NCI-H146 (cell line): ENCODE measurements at regions not wholly inside any gene's neighbourhood (a gene's known extent, or its start where the extent isn't known, plus 50 kb on each side); places are given as distances from the start of the nearest gene placed in this dataset.
"Not testable (repeated sequence)": the region's sequence is repeated elsewhere in the genome, so short reads cannot be mapped to it uniquely, and the experiment has no call there.

Source experiments
- DNase-seq: peaks from one replicate; lab custom pipeline; 2025; lab: John Stamatoyannopoulos, UW

DNA sequence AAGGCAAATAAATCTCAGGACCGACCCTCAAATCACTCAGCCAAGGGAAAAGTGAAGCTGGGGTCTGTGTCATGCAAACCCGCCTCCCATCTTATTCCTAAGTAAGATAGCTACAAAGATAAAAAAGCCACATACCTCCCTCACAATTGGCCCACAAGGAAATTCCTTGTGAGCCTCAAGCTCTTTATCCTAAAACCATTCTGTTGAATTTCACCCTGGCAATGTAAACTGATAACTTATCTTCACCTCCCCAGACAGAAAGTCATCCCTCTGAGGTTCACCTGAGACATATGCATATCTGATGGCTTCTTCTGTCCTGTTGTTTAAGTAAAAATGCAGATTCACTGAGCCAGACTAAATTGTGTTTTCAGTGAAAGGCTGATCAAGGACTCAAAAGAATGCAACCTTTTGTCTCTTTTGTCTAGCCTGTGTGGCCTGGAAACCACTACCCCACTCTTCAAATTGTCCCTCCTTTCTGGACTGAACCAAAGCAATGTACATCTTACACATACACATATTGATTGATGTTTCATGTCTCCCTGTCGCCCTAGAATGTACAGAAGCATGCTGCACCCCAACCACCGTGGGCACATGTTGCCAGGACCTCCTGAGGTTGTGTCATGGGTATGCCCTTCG is 91.3 kb downstream of the MFAP3L start:
- DNase-seq = no peak

DNA sequence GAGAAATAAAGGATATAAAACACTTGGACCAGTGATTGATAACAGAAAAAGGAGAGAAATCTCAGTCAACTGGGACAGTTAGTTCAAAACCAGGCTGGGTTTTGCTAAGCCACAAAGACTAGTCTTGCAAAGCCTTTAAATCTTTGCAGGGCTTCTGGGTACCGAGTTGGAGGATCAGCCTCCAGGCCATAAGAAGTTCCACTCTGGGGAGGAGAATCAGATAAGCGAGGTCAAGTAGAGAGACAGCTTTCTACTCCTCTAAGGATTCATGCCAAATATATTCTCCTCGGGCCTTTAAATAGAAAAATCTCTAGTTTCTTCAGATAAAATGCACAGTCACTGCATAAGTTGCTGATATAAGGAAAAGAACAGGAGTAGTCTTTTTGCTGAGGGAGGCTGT is 92.7 kb downstream of the MFAP3L start:
- no peak for DNase-seq

DNA sequence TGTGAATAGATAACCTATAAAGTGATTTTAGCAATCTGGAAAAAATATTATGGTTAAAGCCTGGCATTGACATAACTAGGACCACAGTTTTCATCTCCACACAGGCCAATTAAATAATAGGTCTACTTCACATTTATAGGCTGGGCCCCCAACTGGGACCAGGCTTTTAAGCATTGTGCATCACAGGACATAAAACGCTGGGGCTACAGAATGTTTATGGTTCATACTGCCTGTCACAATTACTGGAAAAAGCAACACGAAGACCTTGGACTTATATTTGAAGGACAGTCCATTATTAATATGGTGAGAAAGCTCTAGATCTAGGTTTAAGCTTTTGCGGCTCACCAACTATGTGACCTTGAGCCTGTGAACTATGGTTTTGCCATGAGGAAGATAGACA is 94.2 kb downstream of the MFAP3L start:
- DNase-seq = no peak

DNA sequence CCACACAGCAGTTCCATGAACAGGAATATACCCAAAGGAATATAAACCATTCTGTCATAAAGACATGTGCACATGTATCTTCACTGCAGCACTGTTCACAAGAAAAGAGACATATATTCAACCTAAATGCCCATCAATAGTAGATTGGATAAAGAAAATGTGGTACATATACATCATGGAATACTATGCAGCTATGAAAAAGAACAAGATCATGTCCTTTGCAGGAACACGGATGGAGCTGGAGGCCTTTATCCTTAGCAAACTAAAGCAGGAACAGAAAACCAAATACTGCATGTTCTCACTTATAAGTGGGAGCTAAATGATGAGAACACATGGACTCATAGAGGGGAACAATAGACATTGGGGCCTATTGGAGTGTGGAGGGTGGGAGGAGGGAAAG is 95.4 kb downstream of the MFAP3L start:
- DNase-seq = not testable (repeated sequence)

DNA sequence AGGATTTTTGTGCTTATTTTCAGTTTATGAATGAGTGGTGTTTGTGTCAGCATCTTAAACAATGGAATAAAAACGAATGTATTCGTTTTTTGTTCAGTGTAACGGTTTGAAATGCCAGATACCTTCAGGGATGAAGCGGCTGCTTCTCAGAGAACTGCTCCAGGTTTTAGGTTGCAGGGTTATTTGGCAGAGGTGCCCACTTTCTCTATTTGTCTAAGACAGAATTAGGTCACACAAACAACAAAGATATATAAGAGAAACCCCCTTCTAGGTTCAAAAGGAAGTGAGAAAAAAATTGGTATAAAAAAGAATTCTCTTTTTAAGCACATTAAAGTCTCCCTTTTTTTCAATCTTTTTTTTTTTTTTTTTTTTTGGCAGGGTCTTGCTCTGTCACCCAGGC is 98.9 kb downstream of the MFAP3L start:
- no peak for DNase-seq

DNA sequence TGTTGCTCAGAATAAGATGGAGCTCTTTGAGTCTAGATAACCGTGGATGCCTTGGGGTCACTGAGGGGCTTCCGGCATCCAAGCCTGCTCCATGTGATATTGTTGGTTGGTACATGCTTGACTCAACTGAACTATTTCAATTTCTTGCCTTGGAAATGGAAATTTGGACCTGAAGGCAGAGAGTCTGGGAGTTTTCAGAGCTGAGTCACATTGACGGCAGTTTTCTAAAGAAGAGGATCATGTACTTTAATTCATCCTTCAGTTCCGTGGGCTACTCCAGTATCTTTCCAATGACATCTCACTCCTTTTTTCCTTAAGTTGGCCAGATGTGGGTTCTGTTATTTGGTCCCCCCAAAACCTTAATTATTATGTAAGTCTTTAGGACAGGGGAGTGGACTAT is 100.5 kb downstream of the MFAP3L start:
- no peak for DNase-seq

DNA sequence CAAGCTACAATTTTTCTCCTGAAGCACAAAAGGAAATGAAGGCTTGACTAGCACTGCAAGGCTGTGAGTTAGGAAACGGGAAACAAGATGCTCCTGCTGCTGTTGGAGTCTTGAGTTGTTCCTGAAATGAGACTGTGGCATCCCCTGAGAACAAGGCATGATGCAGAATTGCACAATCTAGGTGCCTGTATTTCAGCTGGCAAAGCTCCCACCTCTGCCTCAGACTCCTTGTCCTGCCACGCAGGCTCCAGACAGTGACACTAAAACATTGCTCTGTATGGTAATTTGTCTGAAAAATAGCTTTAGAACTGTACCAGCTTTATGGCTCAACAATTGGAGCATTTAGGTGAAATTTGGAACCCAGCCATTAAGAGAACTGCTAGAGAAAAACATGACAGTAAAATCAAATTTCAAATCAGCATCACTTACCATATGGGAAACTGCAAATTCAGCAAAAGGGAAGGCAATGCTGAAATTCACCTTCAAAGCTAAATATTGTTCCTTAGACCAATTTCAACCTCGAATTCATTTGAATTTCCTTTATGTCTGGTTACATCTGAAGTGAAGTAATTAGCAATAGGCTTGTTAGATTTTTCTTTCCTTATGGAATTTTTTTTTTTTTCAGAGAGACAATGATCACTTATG is 103.4 kb downstream of the MFAP3L start:
- DNase-seq = no peak

DNA sequence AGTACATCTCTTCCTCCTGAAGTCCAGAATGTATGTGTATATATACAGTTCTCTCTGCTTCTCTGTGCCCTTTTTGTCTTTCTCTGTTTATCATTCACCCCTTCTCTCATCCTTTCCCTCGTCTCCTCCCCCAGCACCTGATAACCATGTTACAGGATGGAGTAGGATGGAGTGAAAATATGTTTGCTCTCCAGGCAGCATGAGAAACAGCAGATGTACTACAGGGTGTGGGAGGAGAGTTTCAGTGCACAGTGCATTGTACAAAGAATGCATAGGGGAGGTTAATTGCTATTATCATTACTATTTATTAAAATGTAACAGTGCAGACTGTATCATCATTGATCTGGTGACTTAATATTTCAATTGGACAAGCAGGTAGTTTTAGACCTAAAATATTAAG is 104.5 kb downstream of the MFAP3L start:
- no peak for DNase-seq

DNA sequence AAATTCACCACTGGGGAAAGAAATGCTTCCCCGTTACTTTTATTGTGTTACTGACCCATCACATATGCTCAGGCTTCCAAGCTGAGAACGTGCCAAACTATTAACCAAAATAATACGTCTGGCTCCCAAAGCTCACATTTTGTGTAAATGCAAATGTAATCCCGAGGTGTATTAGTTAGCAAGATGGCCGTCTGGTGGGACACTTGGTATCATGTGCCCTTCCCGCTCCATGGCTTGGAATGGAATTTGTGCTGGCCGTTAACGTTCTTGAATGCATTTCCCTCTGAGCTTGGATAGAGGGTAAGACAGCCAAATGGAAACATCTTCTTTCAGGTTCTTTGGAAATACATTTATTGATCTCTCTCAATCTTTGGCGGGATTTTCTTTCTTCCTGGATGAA is 105.0 kb downstream of the MFAP3L start:
- no peak for DNase-seq

DNA sequence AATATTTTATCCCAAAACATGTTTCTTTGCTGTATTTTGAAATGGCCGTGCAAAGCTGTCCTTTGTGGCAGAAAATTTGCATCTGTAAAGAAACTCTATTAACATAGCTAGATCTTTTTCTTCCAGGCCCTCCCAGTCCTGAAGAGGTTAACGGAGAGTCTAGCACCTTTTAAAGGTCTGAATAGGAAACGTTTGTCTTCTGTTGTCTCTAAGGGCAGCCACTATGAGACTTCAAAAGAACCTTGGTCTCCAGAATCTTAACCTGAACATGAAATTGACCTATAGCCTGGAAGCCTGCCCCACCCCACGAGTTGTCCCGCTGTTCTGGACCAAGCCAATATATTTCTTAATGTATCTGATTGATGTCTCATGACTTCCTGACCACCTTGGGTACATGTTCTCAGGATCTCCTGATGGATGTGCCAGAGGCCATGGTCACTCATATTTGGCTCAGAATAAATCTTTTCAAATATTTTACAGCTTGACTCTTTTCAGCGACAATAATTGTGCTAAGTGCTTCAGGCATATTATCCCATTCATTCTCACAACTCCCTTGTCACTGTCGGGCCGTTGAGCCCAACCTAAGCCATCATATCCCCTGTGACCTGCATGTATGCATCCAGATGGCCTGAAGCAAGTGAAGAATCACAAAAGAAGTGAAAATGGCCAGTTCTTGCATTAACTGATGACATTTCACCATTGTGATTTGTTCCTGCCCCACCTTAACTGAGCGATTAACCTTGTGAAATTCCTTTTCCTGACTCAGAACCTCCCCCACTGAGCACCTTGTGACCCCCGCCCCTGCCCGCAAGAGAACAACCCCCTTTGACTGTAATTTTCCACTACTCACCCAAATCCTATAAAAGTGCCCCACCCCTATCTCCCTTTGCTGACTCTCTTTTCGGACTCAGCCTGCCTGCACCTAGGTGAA is 106.7 kb downstream of the MFAP3L start:
- DNase-seq = not testable (repeated sequence)

DNA sequence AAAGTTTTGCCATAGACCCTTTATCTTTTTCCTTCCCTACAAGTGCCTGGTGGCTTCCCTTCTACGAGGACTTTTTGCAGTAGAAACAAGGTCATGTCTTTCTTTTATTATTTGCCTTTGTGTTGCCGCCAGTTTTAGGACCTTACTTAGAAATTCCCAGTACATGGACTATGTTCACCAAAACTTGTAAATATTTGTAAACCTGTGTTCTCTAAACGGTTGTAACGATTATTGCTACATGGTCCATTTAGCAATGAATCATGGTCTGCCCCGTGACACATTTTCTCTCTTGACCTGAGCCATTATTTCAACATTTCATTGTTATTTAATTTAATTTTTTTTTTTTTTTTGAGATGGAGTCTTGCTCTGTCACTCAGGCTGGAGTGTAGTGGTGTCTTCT is 110.7 kb downstream of the MFAP3L start:
- DNase-seq = no peak

DNA sequence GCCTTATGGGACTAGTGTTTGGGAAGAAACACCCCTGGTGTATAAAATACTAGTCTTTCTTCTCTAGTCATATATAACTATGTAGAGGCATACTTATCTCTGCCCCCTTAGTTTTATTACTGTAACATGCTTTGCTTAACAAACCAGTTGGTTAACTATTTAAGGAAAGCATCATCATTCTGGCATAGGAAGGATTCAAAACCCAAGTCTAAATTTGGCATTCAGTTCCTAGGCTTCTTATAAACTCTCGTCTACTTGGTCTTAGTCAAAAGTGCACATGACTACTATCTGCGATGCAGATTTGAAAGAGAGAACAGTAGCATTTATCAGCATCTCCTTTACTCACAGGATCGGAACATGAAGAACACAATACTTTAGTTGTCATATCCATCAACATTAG is 111.3 kb downstream of the MFAP3L start:
- DNase-seq = no peak

DNA sequence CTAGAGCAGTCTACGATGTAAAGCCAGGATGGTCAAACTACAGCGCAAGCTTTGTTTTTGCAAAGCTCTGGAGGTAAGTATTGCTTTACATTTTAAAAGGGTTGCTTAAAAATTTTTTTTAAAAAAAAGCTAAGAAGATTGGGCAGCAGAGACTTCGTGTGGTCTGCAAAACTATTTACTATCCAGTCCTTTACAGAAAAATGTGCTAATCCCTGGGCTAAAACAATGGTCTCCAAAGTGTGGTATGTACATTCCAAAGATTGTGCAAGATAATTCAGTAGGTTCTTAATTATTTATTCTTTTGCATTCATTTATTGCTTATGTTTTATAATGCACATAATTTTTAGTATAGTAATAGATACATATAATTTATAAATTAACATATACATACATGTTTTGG is 113.2 kb downstream of the MFAP3L start:
- DNase-seq = no peak

DNA sequence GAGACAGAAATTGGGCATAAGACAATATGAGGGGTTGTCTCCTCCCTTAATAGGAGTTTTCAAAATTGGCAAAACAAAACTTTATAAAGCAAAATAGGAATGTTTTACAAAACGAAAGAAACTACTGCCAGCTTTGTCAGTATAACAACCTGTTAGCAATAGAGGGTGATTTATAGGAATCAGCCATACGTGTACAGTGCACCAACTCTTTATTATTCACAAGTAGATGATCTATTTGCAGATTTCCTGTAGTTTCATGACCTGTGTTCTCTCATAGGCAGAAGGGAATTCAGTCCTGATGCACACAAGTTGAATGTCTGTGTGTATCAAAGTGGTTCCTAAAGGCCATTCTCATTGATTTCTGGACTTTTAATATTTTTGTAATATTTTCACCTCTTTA is 116.3 kb downstream of the MFAP3L start:
- no peak for DNase-seq

DNA sequence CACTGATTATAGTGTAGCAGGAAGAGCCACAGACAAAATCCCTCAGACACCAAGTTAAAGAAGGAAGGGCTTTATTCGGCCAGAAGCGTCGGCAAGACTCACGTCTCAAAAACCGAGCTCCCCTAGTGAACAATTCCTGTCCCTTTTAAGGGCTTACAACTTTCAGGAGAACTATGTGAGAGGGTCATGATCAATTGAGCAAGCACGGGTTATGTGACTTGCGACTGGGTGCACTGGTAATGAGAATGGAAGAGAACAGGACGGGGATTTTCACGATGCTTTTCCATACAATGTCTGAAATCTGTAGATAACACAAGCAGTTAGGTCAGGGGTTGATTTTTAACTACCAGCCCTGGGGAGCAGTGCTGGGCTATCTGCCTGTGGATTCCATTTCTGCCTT is 116.7 kb downstream of the MFAP3L start:
- no peak for DNase-seq

DNA sequence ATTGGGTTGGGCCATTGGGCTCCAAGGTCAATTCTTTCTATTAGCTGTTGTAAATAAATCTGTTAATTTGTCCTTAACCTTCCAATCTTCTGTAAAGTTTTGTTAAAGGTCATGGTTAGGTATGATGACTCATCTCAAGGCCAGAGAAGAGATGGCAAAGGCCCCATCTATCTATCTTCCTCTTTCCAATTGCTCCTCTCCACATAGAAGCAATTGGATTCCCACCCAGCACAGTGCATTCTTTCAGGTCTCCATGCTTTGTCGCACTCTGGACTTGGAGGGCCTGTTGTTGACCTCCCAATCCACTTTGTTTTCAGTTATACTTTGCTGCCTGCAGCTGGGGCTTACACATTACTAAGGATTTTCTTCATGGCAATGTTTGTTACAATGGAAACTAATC is 118.5 kb downstream of the MFAP3L start:
- DNase-seq = no peak

DNA sequence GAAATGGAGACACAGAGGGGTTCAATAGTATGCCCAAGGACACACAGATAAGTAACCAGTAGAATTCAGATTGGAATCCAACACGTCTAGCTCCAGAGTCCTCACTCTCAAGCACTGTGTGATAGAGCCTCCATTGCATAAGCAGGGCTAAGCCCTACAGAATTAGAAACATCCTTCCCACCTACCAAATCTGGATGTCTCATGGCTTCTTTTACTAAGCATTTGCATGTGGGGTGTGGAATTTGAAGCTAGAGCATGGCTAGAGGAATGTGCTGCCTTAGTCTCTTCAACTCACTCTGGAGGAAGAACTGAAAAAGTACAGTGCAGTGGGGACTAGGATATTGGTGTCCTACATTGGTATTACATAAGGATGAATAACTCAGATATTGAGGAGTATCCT is 119.4 kb downstream of the MFAP3L start:
- DNase-seq = no peak

DNA sequence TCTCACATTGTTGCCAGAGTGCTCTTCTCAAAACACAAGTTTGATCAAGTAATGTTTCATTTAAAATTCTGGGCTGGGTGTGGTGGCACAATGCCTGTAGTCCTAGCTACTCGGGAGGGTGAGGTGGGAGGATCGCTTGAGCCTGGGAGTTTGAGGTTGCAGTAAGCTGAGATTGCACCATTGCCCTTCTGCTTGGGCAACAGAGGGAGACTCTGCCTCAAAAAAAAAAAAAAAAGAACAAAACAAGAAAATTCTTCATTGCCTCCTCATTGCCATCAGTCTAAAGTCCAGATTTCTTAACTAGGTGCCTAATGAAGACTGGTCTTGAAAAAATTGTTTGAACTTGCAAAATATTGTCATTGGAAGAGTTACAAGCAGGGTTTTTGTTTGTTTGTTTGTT is 120.1 kb downstream of the MFAP3L start:
- DNase-seq = no peak

DNA sequence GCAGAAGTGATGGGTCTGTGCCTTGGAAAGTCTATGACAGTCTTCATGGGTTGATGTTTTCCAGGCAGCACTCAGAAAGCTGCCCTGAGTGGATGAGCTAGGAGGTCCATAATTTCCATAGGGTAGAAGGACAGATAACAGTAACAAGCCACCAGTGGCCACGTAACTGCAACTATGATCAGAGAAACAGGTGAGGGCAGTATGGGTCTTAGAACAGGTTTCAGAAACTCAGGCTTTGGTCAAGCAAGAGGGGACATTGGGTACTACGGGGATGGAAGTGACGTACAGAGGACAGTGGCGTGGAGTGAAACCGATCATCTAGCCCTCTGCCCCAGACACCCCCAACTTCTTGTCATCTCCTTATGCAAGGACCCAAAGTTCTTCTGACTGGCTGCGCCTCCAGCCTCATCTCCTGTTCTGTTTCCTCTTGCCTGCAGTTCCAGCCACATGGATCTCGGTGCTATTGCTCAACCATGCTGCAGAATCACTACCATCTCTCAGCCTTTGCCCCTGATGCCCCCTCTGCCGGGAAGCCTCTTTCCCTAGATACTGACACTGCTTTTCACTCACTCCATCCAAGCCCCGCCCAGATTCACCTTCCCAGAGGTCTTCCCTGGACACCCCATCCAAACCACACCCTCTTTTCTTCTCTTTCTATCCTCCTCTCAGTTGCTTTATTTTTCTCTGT is 123.4 kb downstream of the MFAP3L start:
- no peak for DNase-seq

DNA sequence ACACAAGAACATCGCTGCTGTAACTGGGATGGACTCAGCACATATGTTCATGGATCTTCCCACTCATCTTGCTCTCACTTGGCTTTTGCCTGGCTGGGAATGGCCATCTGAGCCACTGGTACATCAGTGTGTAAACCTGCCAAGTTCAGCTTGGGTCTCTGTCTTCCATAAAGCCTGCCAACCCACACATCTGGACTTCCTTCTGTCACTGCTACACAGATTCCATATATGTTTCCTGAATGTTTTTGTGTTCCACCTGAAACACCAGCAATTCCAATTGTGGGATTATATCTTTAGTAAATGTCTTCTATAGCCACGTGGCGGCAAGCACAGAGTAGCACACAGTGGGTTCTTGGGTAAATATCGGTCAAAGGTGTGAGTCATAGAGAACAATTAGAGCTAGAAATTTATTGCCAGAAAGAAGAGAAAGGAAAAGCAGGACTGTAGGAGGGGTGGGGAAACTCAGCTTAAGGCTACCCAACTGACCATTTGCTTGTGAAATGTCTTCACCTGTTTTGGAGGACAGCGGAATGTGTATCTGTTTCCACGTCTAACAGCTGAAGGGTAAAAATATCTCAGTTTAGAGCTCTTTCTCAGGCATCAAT is 125.9 kb downstream of the MFAP3L start:
- DNase-seq = no peak

DNA sequence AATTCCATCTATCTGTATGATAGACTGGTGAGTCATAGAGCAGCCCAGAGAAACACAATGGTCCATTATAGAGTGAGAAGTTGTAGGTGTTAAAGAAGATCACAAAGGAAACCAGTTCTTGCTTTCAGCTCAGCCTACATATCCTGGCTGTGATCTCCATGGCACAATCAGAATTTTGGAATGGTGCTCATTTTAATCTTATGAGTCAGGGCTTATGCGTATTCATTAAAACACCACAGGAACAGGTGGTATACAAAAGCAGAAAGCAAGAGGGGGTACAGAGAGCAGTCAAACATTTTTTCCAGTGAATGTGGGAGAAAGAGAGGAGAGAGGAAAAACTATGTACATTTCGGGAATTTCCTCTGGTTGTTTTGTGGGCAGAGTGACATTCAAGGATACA is 126.9 kb downstream of the MFAP3L start:
- DNase-seq = no peak

DNA sequence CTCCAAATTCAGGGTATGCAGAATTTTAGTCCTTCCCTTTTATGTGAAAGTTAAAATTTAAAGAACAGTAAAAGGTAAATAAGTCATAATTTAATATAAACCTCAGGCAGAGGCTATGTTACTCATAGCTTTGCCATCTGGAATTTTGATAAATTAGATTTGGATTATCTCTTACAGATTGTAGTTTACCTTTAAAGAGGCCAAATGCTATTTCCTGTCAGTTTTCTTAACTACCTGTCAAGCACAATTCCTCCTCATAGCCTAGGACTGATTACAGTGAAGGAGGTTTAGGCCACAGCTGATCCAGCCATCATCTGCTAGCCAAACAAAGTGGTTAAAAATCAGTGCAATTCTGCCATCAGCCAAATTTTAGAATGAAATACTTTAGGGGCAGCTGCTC is 128.1 kb downstream of the MFAP3L start:
- DNase-seq = no peak
